PC-9 (cell line): ENCODE measurements at regions not wholly inside any gene's neighbourhood (a gene's known extent, or its start where the extent isn't known, plus 50 kb on each side); places are given as distances from the start of the nearest gene placed in this dataset.

Experiments used
- EZH2 ChIP-seq: fragments of 200-600 bp; sonication (generic); IDR thresholded peaks from 2 replicates; pipeline ENCODE4 v1.8.0; 2017; ENCODE audit warnings: antibody characterized with exemption, low read depth
- TF ChIP-seq, protein P1 (sequence below): fragments of 200-600 bp; sonication (generic); conservative IDR thresholded peaks from 2 replicates; pipeline ENCODE4 v1.6.1; 2017; ENCODE audit warnings: mixed run types, antibody characterized with exemption, mild to moderate bottlenecking, moderate library complexity

DNA sequence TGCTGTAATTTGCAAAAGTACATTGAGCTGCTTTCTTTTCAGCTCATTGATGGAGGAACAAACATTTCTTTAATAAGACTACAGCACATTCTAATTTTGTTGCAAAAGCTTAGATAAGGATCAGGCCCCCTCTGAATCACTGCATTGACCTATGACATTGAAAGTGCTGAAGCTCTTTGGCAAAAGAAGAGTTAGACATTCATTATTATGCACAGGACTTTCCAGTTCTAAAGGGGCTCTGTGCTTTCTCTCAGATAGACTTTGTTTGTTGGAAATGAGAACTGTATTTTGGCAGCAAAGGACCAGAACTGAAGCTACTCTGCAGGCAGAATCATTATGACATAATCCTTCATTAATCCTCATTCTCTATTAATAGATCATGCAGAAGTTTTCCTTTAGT lies 252.9 kb upstream of the SOX2 start:
- no peak for TF ChIP-seq EZH2
- TF ChIP-seq, protein P1, sequence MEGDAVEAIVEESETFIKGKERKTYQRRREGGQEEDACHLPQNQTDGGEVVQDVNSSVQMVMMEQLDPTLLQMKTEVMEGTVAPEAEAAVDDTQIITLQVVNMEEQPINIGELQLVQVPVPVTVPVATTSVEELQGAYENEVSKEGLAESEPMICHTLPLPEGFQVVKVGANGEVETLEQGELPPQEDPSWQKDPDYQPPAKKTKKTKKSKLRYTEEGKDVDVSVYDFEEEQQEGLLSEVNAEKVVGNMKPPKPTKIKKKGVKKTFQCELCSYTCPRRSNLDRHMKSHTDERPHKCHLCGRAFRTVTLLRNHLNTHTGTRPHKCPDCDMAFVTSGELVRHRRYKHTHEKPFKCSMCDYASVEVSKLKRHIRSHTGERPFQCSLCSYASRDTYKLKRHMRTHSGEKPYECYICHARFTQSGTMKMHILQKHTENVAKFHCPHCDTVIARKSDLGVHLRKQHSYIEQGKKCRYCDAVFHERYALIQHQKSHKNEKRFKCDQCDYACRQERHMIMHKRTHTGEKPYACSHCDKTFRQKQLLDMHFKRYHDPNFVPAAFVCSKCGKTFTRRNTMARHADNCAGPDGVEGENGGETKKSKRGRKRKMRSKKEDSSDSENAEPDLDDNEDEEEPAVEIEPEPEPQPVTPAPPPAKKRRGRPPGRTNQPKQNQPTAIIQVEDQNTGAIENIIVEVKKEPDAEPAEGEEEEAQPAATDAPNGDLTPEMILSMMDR, result no peak
